GM12865 (cell line): ENCODE measurements at regions not wholly inside any gene's neighbourhood (a gene's known extent, or its start where the extent isn't known, plus 50 kb on each side); places are given as distances from the start of the nearest gene placed in this dataset.
"Not testable (repeated sequence)": the region's sequence is repeated elsewhere in the genome, so short reads cannot be mapped to it uniquely, and the experiment has no call there.

Experiments
- DNase-seq: peaks from one replicate; pipeline ENCODE4 v3.0.0; 2010; ENCODE audit warnings: low read depth
- H3K4me3 ChIP-seq: 2 replicates; pipeline ENCODE4 v1.5.1; 2011; ENCODE audit warnings: mild to moderate bottlenecking, low read depth, low read length, control low read depth
- CTCF ChIP-seq: IDR thresholded peaks from 2 replicates; pipeline ENCODE4 v1.5.1; 2011; ENCODE audit warnings: low read length, control low read depth, low read depth, inconsistent platforms; ENCODE audit not compliant: insufficient read depth; ENCODE audit errors: missing control alignments

DNA sequence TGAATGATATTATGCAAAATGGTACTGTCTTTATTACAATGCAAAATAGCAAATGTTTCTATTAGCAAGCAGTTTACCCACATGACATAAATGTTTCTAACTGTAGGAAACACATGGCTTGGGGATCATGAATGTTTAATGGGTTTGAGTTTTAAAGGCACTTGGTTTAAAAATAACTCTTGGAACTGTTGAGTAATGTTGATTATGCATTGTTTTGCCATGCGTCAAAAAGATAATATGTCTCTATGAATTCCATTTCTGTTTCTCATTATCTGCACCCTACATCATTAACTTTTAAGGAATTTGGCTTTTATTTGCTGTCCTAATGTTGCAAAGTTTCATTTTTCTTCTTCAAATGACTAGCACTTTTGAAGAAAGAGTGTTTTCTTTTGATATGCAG, 1355.5 kb downstream of the SUCLG1 start:
- TF ChIP-seq CTCF: no peak
- no peak overlapping the region for H3K4me3 ChIP-seq
- no peak for DNase-seq

DNA sequence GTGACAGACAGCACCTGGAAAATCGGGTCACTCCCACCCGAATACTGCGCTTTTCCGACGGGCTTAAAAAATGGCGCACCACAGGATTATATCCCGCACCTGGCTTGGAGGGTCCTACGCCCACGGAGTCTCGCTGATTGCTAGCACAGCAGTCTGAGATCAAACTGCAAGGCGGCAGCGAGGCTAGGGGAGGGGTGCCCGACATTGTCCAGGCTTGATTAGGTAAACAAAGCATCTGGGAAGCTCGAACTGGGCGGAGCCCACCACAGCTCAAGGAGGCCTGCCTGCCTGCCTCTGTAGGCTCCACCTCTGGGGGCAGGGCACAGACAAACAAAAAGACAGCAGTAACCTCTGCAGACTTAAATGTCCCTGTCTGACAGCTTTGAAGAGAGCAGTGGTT, 1370.0 kb downstream of the SUCLG1 start:
- DNase-seq: not testable (repeated sequence)

DNA sequence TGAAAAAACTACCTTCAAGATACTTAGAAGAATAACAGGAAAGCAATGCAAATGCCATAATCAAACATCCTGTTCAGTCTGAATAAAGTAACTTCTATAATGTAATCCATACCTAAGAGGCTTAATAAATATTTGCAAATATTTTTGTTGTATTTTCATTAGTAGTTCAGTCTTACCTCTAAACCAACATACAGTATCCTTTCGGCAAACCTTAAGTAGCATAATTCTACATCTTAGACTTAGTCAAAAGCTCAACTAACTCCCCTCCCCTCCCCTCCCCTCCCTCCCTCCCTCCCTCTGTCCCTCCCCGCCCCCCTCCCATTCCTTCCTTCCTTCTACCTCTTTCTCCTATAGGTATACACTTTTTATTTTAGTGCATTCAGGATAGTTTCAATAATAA, 1373.2 kb downstream of the SUCLG1 start:
- no peak for TF ChIP-seq CTCF
- H3K4me3 ChIP-seq: no peak overlapping the region
- no peak for DNase-seq

More for the DNA sequence above, 1370.0 kb downstream of the SUCLG1 start:
- not testable (repeated sequence) for H3K4me3 ChIP-seq

GRCh38 chr2:83081826-83082690, 1377.0 kb downstream of the SUCLG1 start:
- TF ChIP-seq CTCF: no peak
- no peak for DNase-seq
- H3K4me3 ChIP-seq: no peak overlapping the region

DNA sequence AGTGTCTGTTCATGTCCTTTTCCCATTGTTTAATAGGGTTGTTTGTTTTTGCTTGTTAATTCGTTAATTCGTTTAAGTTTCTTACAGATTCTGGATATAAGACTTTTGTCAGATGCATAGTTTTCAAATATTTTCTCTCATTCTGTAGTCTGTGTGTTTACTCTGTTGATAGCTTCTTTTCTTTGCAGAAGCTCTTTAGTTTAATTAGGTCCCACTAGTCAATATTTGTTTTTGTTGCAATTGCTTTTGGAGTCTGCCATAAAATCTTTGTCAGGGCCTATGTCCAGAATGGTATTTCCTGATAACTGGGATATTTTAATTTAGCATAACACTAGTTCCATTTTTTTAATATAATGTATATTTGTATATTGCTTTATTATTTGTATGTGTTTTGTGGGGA, 1380.1 kb downstream of the SUCLG1 start:
- DNase-seq: no peak

GRCh38 chr2:83072767-83073166, 1386.3 kb downstream of the SUCLG1 start:
- TF ChIP-seq CTCF: no peak
- no peak overlapping the region for H3K4me3 ChIP-seq
- DNase-seq: no peak

More for the DNA sequence above, 1380.1 kb downstream of the SUCLG1 start:
- TF ChIP-seq CTCF: no peak
- H3K4me3 ChIP-seq: no peak overlapping the region

DNA sequence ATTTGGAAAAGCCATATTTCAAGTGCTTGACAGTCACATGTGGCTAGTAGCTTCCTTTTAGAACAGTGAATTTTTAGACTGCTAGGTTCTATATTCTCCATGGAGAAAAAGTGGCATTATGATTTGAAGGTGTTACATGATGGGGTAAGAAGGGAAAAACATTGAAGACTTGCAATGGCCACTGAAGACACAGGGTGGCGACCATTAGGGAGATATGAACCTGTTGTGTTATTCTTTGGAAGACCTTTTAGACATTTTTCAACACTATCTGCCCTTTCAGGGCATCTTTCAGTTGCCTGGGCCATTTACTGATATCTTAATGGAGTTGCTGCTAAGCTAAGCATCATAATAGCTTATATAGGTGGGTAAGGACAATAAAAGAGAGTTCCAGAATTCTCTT, 1387.2 kb downstream of the SUCLG1 start:
- no peak for DNase-seq
- TF ChIP-seq CTCF: no peak
- no peak overlapping the region for H3K4me3 ChIP-seq
